ENCODE measurements at regions not wholly inside any gene's neighbourhood (a gene's known extent, or its start where the extent isn't known, plus 50 kb on each side); places are given as distances from the start of the nearest gene placed in this dataset.

DNA sequence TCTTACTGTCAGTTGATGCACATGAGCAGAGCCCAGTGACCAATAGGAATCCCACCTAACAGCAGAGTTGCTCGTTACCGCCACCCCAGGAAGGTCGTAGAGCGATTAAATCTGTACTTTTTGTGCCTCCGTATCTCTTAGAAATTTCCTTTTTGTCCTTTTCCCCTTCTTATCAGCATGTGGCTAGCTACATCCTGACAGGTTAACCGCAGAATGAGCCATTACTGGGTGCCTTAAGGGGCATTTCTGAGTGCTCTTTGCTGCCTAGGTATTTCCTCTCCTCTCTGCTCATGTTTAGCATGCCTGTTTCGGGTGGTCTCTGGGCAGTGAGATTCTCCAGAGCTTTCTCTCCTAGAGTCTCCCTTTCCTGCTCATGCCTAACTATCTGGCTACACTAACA is 530.5 kb downstream of the FAM133A start:
- 71 to 72% methylated on average over 7 of the region's 7 CpGs for WGBS, 2 donors
- Histone ChIP-seq H3K4me3 (replicated peaks in 1 of 3) (no peak overlapping the region), H3K27me3 (no peaks in the 10 kb centered on the region), H3K27ac (no peak overlapping the region), H3K4me1 (no peaks in the 10 kb centered on the region), H3K36me3 (no peaks in the 10 kb centered on the region), H3K9me3 (no peaks in the 10 kb centered on the region)
- TF ChIP-seq, protein P1, sequence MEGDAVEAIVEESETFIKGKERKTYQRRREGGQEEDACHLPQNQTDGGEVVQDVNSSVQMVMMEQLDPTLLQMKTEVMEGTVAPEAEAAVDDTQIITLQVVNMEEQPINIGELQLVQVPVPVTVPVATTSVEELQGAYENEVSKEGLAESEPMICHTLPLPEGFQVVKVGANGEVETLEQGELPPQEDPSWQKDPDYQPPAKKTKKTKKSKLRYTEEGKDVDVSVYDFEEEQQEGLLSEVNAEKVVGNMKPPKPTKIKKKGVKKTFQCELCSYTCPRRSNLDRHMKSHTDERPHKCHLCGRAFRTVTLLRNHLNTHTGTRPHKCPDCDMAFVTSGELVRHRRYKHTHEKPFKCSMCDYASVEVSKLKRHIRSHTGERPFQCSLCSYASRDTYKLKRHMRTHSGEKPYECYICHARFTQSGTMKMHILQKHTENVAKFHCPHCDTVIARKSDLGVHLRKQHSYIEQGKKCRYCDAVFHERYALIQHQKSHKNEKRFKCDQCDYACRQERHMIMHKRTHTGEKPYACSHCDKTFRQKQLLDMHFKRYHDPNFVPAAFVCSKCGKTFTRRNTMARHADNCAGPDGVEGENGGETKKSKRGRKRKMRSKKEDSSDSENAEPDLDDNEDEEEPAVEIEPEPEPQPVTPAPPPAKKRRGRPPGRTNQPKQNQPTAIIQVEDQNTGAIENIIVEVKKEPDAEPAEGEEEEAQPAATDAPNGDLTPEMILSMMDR (IDR thresholded peaks at IDR 0.05): no peak
- TF ChIP-seq POLR2A (IDR thresholded peaks at IDR 0.05): no peak
- no peak for DNase-seq
- intact Hi-C loops (cut with DNase I): no loop called here

DNA sequence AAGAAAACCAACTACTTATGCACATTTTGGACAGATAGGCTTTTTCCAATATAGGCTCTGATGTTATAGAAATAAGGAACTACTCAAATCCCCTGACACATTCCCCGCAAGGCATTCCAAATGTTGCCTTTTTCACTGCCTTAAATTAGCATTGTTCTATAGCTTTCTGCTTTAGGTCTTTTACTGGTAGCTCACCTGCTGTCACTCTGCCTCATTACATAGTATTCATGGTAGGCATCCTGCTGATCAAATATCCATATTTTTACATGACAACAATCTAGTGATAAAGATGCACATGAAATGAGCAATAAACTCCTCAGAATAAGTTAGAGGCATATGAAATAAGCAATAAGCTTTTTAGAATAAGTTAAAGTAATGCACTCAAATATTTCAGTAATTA is 542.7 kb downstream of the FAM133A start:
- H3K4me3 ChIP-seq (replicated peaks in 1 of 3): no peak overlapping the region
- intact Hi-C loops (cut with DNase I): no loop called here
- H3K36me3 ChIP-seq: no peaks in the 10 kb centered on the region
- H3K27ac ChIP-seq: no peak overlapping the region
- no peaks in the 10 kb centered on the region for H3K9me3 ChIP-seq
- no peak for DNase-seq
- WGBS, 2 donors: 78 to 81% methylated on average over 1 of the region's 1 CpG
- no peaks in the 10 kb centered on the region for H3K27me3 ChIP-seq
- TF ChIP-seq POLR2A (IDR thresholded peaks at IDR 0.05): no peak
- TF ChIP-seq, protein P1 (IDR thresholded peaks at IDR 0.05): no peak
- H3K4me1 ChIP-seq: no peaks in the 10 kb centered on the region

DNA sequence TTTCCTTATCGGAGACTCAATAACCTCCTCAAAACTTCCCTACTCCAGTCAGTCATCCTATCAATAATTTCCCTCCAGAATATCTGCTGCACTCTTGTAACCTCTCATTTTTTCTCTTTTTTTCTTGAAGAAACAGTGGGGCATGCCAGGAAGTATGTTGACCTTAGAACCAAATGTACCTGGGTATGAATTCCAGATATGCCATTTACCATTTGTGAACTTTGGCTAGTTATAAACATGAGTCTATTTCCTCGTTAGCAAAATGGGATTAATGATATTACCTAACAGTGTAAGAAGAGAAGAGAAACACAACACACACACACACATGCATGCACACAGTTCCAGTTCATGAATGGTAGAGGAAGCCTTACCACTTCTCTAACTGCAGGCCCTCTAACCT is 578.2 kb downstream of the FAM133A start:
- TF ChIP-seq, protein P1 (IDR thresholded peaks at IDR 0.05): no peak
- no peak for TF ChIP-seq POLR2A (IDR thresholded peaks at IDR 0.05)
- Histone ChIP-seq H3K9me3 (no peaks in the 10 kb centered on the region), H3K27me3 (no peaks in the 10 kb centered on the region), H3K4me3 (replicated peaks in 1 of 3) (no peak overlapping the region), H3K36me3 (no peaks in the 10 kb centered on the region), H3K27ac (no peak overlapping the region), H3K4me1 (no peaks in the 10 kb centered on the region)
- WGBS, 2 donors: 83 to 86% methylated on average over 2 of the region's 2 CpGs
- intact Hi-C loops (cut with DNase I): no loop called here
- DNase-seq: no peak

DNA sequence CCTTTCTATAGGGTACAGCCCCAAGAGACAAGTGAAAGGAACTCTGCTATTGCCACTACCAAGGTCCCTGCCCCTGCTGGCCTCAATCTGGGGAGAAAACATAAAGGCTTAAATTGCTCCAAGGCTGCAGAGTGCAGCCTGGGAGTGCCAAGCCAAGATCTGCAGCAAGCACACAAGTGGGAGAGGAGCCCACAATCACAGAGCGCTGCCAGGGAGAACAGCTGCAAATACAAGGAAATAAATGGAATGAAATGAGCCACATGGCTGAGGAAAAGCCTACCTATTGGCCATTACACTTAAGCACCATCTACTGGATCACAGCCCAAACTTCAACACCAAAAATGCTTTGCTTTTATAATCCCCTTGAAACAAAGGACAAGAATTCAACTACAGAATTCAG is 582.4 kb downstream of the FAM133A start:
- TF ChIP-seq, protein P1 (IDR thresholded peaks at IDR 0.05): no peak
- TF ChIP-seq POLR2A (IDR thresholded peaks at IDR 0.05): no peak
- no peak for DNase-seq
- H3K4me3 ChIP-seq (replicated peaks in 1 of 3): no peak overlapping the region
- WGBS, 2 donors: 67% methylated on average over 1 of the region's 1 CpG; no CpG with 5 or more reads in 1 of the 2 donors
- no peaks in the 10 kb centered on the region for H3K36me3 ChIP-seq
- no peaks in the 10 kb centered on the region for H3K27me3 ChIP-seq
- H3K4me1 ChIP-seq: no peaks in the 10 kb centered on the region
- intact Hi-C loops (cut with DNase I): no loop called here
- H3K9me3 ChIP-seq: no peaks in the 10 kb centered on the region
- no peak overlapping the region for H3K27ac ChIP-seq

DNA sequence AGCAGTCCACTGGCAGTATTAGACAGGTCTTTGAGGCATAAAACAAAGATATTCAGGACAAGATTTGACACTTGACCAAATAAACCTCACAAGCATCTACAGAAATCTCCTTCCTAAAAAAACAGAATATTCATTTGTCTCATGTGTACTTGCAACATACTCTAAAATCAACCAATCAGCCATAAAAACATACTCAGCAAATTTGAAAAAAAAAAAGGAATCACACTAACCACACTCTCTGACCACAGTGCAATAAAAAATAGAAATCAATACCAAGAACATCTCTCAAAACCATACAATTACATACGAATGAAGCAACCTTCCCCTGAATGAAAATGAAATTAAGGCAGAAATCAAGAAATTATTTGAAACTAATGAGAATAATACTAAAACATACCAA is 591.3 kb downstream of the FAM133A start:
- Histone ChIP-seq H3K36me3 (no peaks in the 10 kb centered on the region), H3K27ac (no peak overlapping the region), H3K4me3 (replicated peaks in 1 of 3) (no peak overlapping the region), H3K4me1 (no peaks in the 10 kb centered on the region), H3K27me3 (no peaks in the 10 kb centered on the region), H3K9me3 (no peaks in the 10 kb centered on the region)
- intact Hi-C loops (cut with DNase I): no loop called here
- DNase-seq: no peak
- TF ChIP-seq POLR2A (IDR thresholded peaks at IDR 0.05): no peak
- TF ChIP-seq, protein P1 (IDR thresholded peaks at IDR 0.05): no peak
- WGBS, 2 donors: 77 to 83% methylated on average over 1 of the region's 1 CpG
